Calu3 (cell line): ENCODE measurements at regions not wholly inside any gene's neighbourhood (a gene's known extent, or its start where the extent isn't known, plus 50 kb on each side); places are given as distances from the start of the nearest gene placed in this dataset.

ENCODE experiments used
- BruUV-seq: library from RNA; stranded (reverse); fragments of 400-500 nt; replicated peaks from 2 replicates; lab custom pipeline; 2021; lab: Mats Ljungman, UMichigan
- CTCF ChIA-PET: fragments of 300-600 bp; sonication (Branson Sonifier 250); formaldehyde crosslinking; loops from one replicate; lab custom pipeline; 2022; ENCODE audit warnings: antibody characterized with exemption; lab: Charles Lee
- DNase-seq: peaks from one replicate; pipeline ENCODE4 v3.0.0; 2022
- H3K27ac Mint-ChIP-seq: one replicate; pipeline ENCODE4 v1.8.0; 2022; ENCODE audit warnings: mixed read lengths; ENCODE audit not compliant: unreplicated experiment
- H3K27me3 Mint-ChIP-seq: one replicate; pipeline ENCODE4 v1.8.0; 2022; ENCODE audit warnings: mixed read lengths; ENCODE audit not compliant: unreplicated experiment
- H3K36me3 Mint-ChIP-seq: one replicate; pipeline ENCODE4 v1.8.0; 2022; ENCODE audit warnings: mild to moderate bottlenecking, moderate library complexity, mixed read lengths; ENCODE audit not compliant: insufficient read depth, unreplicated experiment
- H3K4me1 Mint-ChIP-seq: one replicate; pipeline ENCODE4 v1.8.0; 2022; ENCODE audit warnings: mild to moderate bottlenecking, low read depth, mixed read lengths; ENCODE audit not compliant: unreplicated experiment
- H3K4me3 Mint-ChIP-seq: one replicate; pipeline ENCODE4 v1.8.0; 2022; ENCODE audit warnings: mild to moderate bottlenecking, low read depth, moderate library complexity, mixed read lengths; ENCODE audit not compliant: unreplicated experiment
- H3K9me3 Mint-ChIP-seq: one replicate; pipeline ENCODE4 v1.8.0; 2022; ENCODE audit warnings: low read depth, mixed read lengths; ENCODE audit not compliant: unreplicated experiment
- intact Hi-C: fragments of 100-400 bp; cut with micrococcal nuclease; formaldehyde crosslinking; loops from one replicate; pipeline ENCODE4 v1.10.0; 2022; ENCODE audit not compliant: unreplicated experiment
- TF ChIP-seq, protein P1 (sequence below): fragments of 200-600 bp; IDR thresholded peaks from one replicate; pipeline ENCODE4 v1.8.0; 2022; ENCODE audit warnings: antibody characterized with exemption; ENCODE audit not compliant: unreplicated experiment

- no peak overlapping the region for H3K4me3 Mint-ChIP-seq
- CTCF ChIA-PET, result no interaction called here
- BruUV-seq, result no TSS peak
- peaks cover 5% of the 10 kb centered on the region for H3K9me3 Mint-ChIP-seq
- TF ChIP-seq, protein P1, sequence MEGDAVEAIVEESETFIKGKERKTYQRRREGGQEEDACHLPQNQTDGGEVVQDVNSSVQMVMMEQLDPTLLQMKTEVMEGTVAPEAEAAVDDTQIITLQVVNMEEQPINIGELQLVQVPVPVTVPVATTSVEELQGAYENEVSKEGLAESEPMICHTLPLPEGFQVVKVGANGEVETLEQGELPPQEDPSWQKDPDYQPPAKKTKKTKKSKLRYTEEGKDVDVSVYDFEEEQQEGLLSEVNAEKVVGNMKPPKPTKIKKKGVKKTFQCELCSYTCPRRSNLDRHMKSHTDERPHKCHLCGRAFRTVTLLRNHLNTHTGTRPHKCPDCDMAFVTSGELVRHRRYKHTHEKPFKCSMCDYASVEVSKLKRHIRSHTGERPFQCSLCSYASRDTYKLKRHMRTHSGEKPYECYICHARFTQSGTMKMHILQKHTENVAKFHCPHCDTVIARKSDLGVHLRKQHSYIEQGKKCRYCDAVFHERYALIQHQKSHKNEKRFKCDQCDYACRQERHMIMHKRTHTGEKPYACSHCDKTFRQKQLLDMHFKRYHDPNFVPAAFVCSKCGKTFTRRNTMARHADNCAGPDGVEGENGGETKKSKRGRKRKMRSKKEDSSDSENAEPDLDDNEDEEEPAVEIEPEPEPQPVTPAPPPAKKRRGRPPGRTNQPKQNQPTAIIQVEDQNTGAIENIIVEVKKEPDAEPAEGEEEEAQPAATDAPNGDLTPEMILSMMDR, result no peak
- intact Hi-C loops, result no loop called here
- H3K27me3 Mint-ChIP-seq, result no peaks in the 10 kb centered on the region
- DNase-seq, result no peak
- H3K36me3 Mint-ChIP-seq, result no peaks in the 10 kb centered on the region
- no peaks in the 10 kb centered on the region for H3K4me1 Mint-ChIP-seq
- no peak overlapping the region for H3K27ac Mint-ChIP-seq
These were observed 224.2 kb downstream of the SIPA1L2 start for GRCh38 chr1:232405781-232406180.

DNA sequence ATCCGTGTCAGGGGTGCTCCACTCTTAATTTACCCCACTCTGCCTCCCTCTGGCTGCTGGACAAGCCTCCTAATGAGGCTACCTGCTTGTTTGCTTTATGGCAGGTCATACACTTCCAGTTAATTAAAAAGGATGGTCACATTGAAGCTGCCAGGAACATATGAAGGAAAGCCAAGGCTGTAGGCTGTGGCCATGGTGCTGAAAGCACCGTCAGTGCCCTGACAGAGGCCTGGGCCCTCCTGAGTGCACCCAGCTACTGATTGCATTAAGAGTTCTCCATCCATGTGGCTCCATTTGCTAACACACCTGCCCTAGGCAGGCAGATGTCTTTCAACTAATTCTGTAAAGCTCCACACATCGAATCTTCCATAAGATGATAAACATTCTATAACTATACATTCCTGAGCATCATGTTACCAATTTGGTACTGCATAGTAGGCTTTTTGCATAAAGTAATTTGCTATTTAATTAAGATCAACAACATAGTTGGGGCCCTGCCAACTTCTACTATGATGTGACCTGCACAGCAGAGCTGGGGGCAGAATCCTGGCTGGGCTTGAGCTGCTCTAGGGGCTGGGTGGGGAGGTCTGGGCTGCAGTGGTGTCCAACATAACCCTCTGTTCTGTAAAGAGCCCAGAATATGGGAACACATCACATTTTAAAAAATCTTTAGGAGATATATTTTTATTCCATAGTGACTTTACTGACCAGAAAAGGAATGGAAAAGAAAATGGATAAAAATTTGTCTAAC is 224.8 kb downstream of the SIPA1L2 start:
- peaks cover 8% of the 10 kb centered on the region for H3K9me3 Mint-ChIP-seq
- no peaks in the 10 kb centered on the region for H3K27me3 Mint-ChIP-seq
- H3K27ac Mint-ChIP-seq, result no peak overlapping the region
- CTCF ChIA-PET, result no interaction called here
- no peaks in the 10 kb centered on the region for H3K4me1 Mint-ChIP-seq
- TF ChIP-seq, protein P1, result no peak
- DNase-seq, result no peak
- H3K4me3 Mint-ChIP-seq, result no peak overlapping the region
- intact Hi-C loops, result no loop called here
- no TSS peak for BruUV-seq
- no peaks in the 10 kb centered on the region for H3K36me3 Mint-ChIP-seq

- Mint-ChIP-seq H3K9me3 (peaks cover 8% of the 10 kb centered on the region), H3K36me3 (no peaks in the 10 kb centered on the region), H3K27ac (no peak overlapping the region), H3K27me3 (no peaks in the 10 kb centered on the region), H3K4me3 (no peak overlapping the region), H3K4me1 (no peaks in the 10 kb centered on the region)
- BruUV-seq, result no TSS peak
- intact Hi-C loops, result no loop called here
- CTCF ChIA-PET, result no interaction called here
- DNase-seq, result no peak
- TF ChIP-seq, protein P1, result no peak
These were observed 225.7 kb downstream of the SIPA1L2 start for GRCh38 chr1:232404227-232404626.

DNA sequence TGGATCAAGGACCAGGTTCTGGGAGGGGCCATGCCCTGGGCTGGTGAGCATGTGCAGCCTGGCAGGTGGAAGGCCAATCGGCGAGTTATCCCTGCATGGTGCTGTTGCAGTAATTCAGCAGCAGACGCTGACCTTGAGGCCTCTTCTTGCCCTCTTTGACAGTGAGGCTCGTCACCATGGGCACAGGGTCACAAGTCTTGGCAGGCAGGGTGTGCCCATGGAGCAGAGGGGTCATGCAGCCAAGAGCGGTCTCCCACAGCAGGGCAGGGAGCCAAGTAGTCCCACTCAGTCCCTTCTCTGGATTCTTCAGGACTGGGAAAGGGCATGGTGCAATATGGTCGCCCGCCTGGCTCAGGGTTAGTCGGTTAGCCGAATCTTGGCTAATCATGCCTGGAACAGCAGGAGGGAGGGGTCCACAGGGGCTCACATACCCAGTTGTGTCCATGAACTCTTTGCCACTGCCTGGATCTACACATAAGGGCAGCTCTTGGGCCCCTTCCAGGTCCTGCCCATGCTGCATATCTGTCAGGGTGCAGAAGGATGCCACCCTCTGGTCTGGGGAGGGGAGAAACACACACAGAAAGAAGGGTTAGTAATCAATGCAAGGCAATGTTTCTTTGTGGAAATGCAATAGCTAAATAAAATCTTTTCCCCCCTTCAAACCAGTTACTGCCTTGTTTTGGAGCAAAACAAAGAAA is 226.8 kb downstream of the SIPA1L2 start:
- BruUV-seq, result no TSS peak
- Mint-ChIP-seq H3K4me1 (no peaks in the 10 kb centered on the region), H3K4me3 (no peak overlapping the region), H3K36me3 (no peaks in the 10 kb centered on the region), H3K27ac (no peak overlapping the region), H3K9me3 (peaks cover 8% of the 10 kb centered on the region), H3K27me3 (no peaks in the 10 kb centered on the region)
- intact Hi-C loops, result no loop called here
- TF ChIP-seq, protein P1, result no peak
- CTCF ChIA-PET, result no interaction called here
- no peak for DNase-seq
